MM.1S (cell line): ENCODE measurements at regions not wholly inside any gene's neighbourhood (a gene's known extent, or its start where the extent isn't known, plus 50 kb on each side); places are given as distances from the start of the nearest gene placed in this dataset.

Experiments
- EZH2phosphoT487 ChIP-seq: fragments of 300-600 bp; sonication (generic); IDR thresholded peaks from 2 replicates; pipeline ENCODE4 v1.6.1; 2018; ENCODE audit warnings: antibody characterized with exemption, low read length
- TF ChIP-seq, protein P1 (sequence below): fragments of 300-600 bp; sonication (generic); IDR thresholded peaks from 2 replicates; pipeline ENCODE4 v1.5.1; 2016; ENCODE audit warnings: antibody characterized with exemption, low read length, mixed read lengths

DNA sequence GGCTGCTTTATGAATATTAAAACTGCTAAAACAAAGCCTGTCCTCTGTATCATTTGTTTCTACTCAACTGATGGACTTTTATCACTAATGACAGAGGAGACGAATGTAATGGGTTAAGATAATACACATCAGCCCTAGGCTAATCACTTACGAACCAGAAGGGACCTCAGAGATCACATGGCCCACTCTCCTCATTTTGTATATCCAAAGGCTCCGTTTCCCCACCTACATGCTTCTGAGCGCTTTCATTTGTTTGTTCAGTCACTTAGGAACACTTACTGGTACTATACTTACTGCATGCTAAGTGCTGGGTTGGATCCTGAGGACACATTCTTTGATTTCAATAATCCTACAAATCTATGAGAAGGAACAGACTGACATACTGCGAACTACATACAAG, 169.3 kb downstream of the CEP135 start:
- TF ChIP-seq, protein P1, sequence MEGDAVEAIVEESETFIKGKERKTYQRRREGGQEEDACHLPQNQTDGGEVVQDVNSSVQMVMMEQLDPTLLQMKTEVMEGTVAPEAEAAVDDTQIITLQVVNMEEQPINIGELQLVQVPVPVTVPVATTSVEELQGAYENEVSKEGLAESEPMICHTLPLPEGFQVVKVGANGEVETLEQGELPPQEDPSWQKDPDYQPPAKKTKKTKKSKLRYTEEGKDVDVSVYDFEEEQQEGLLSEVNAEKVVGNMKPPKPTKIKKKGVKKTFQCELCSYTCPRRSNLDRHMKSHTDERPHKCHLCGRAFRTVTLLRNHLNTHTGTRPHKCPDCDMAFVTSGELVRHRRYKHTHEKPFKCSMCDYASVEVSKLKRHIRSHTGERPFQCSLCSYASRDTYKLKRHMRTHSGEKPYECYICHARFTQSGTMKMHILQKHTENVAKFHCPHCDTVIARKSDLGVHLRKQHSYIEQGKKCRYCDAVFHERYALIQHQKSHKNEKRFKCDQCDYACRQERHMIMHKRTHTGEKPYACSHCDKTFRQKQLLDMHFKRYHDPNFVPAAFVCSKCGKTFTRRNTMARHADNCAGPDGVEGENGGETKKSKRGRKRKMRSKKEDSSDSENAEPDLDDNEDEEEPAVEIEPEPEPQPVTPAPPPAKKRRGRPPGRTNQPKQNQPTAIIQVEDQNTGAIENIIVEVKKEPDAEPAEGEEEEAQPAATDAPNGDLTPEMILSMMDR, result no peak
- no peak for TF ChIP-seq EZH2phosphoT487
